CD14-positive monocyte (primary cell): ENCODE measurements at regions not wholly inside any gene's neighbourhood (a gene's known extent, or its start where the extent isn't known, plus 50 kb on each side); places are given as distances from the start of the nearest gene placed in this dataset.
A peak's percentile ranks its signal among the peaks of the same experiment; 100 is the strongest.

Experiments used
- DNase-seq, 3 donors: peaks; one replicate each; pipeline ENCODE4 v3.0.0-alpha.2; 2011 to 2022
- H2AFZ ChIP-seq: 2 replicates; pipeline ENCODE4 v1.6.0; 2012; ENCODE audit warnings: mild to moderate bottlenecking, low read depth, low read length, inconsistent platforms; ENCODE audit not compliant: insufficient read depth, poor library complexity, severe bottlenecking
- H3K27ac ChIP-seq, 2 donors: 1 replicate in 1 of 2; 2 replicates in 1 of 2; pipeline ENCODE4 v1.5.1; 2012 to 2013; ENCODE audit warnings: low read length in 2 of 2, control low read depth in 1 of 2, inconsistent platforms in 1 of 2, low read depth in 1 of 2, mild to moderate bottlenecking in 1 of 2
- H3K27me3 ChIP-seq, 2 donors: one replicate each; pipeline versions ENCODE4 v1.6.0 to v1.6.1; 2011 to 2013; ENCODE audit warnings: low read length in 2 of 2; ENCODE audit not compliant: control insufficient read depth in 2 of 2, insufficient read depth in 2 of 2
- H3K36me3 ChIP-seq, 2 donors: replicated peaks in 1 of 2; 1 replicate in 1 of 2; 2 replicates in 1 of 2; pipeline versions ENCODE4 v1.5.1 to v1.6.1; 2012 to 2013; ENCODE audit warnings: low read length in 2 of 2, control low read depth in 1 of 2, inconsistent platforms in 1 of 2, mild to moderate bottlenecking in 1 of 2; ENCODE audit not compliant: insufficient read depth in 2 of 2, control insufficient read depth in 1 of 2
- H3K4me1 ChIP-seq, 2 donors: 1 replicate in 1 of 2; 2 replicates in 1 of 2; pipeline versions ENCODE4 v1.5.1 to v1.6.1; 2012 to 2013; ENCODE audit warnings: low read length in 2 of 2, control low read depth in 1 of 2, inconsistent platforms in 1 of 2, mild to moderate bottlenecking in 1 of 2, moderate library complexity in 1 of 2; ENCODE audit not compliant: insufficient read depth in 2 of 2, control insufficient read depth in 1 of 2
- H3K4me2 ChIP-seq: replicated peaks from 2 replicates; pipeline ENCODE3; 2012; ENCODE audit warnings: low read length, moderate library complexity, mild to moderate bottlenecking; ENCODE audit not compliant: poor library complexity, severe bottlenecking; ENCODE audit errors: extremely low read depth
- H3K4me3 ChIP-seq, 3 experiments: fragments of 200-600 bp in 1 of 3; sonication (generic) in 1 of 3; replicated peaks in 1 of 3; 1 replicate in 2 of 3; 2 replicates in 1 of 3; pipeline ENCODE4 v1.5.1; 2011 to 2013; ENCODE audit warnings: low read length in 3 of 3, mild to moderate bottlenecking in 3 of 3, control low read depth in 2 of 3, low read depth in 2 of 3, inconsistent platforms in 1 of 3, moderate library complexity in 1 of 3
- H3K79me2 ChIP-seq: 2 replicates; pipeline ENCODE4 v1.6.0; 2012; ENCODE audit warnings: mild to moderate bottlenecking, control low read depth, inconsistent platforms, low read length, moderate library complexity; ENCODE audit not compliant: insufficient read depth
- H3K9ac ChIP-seq: 2 replicates; pipeline ENCODE4 v1.6.0; 2017; ENCODE audit warnings: low read length, mild to moderate bottlenecking; ENCODE audit not compliant: insufficient read depth, poor library complexity, severe bottlenecking
- H3K9me3 ChIP-seq, 2 donors: replicated peaks in 1 of 2; 1 replicate in 1 of 2; 2 replicates in 1 of 2; pipeline versions ENCODE4 v1.5.1 to v1.6.1; 2012 to 2013; ENCODE audit warnings: low read length in 2 of 2, control low read depth in 1 of 2; ENCODE audit not compliant: control insufficient read depth in 1 of 2, insufficient read depth in 1 of 2
- H4K20me1 ChIP-seq: 2 replicates; pipeline ENCODE4 v1.6.0; 2012; ENCODE audit warnings: mild to moderate bottlenecking, low read length, control low read depth, moderate library complexity; ENCODE audit not compliant: insufficient read depth
- H3K27ac Mint-ChIP-seq, 7 donors: one replicate each; pipeline ENCODE4 v1.8.0; 2020; ENCODE audit warnings: mild to moderate bottlenecking in 7 of 7, mixed read lengths in 7 of 7, moderate library complexity in 6 of 7, inconsistent platforms in 2 of 7
- H3K27me3 Mint-ChIP-seq, 3 donors: one replicate each; pipeline ENCODE4 v1.8.0; 2021 to 2022; ENCODE audit warnings: low read depth in 3 of 3, mild to moderate bottlenecking in 3 of 3, mixed read lengths in 3 of 3, moderate library complexity in 3 of 3, inconsistent platforms in 1 of 3
- H3K36me3 Mint-ChIP-seq, 2 donors: one replicate each; pipeline ENCODE4 v1.8.0; 2020; ENCODE audit warnings: mixed read lengths in 2 of 2, inconsistent platforms in 1 of 2, mild to moderate bottlenecking in 1 of 2
- H3K4me1 Mint-ChIP-seq: one replicate; pipeline ENCODE4 v1.8.0; 2020; ENCODE audit warnings: mild to moderate bottlenecking, mixed read lengths
- H3K4me3 Mint-ChIP-seq, 2 donors: one replicate each; pipeline ENCODE4 v1.8.0; 2020; ENCODE audit warnings: mild to moderate bottlenecking in 2 of 2, mixed read lengths in 2 of 2, moderate library complexity in 1 of 2
- H3K9me3 Mint-ChIP-seq, 7 donors: one replicate each; pipeline ENCODE4 v1.8.0; 2020 to 2022; ENCODE audit warnings: mixed read lengths in 7 of 7, mild to moderate bottlenecking in 6 of 7, moderate library complexity in 6 of 7, inconsistent platforms in 2 of 7
- WGBS: methylation state at CpG from one replicate; pipeline ENCODE4 v1.1.5; 2013; ENCODE audit warnings: missing lambda C conversion rate; ENCODE audit not compliant: insufficient coverage; 5-methylcytosine and 5-hydroxymethylcytosine counted together
- intact Hi-C, 2 donors: fragments of 100-400 bp; cut with micrococcal nuclease; formaldehyde crosslinking; loops; one replicate each; pipeline versions ENCODE4 v1.15.0 to v1.15.1; 2023
- TF ChIP-seq, protein P1 (sequence below): fragments of 200-600 bp; IDR thresholded peaks from one replicate; pipeline ENCODE4 v1.8.0; 2022; ENCODE audit warnings: antibody characterized with exemption, mild to moderate bottlenecking

DNA sequence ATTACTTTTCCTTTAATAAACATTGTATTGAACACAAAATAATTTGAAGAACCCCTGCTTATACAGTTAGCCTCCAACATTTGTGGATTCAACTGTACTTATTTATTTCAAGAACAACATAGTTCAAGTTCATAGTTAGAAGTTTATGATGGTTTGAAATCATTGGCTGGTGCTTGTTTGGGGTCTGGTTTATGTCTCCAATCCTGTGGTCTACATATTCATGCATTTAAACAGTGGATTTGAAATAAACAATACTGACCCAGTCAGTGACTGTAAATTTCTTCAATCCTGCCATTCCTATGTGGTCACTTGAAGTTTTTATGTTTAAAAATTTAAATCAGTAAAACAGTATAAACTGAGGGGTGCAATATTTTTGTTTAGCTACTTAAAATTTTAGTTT is 145.1 kb upstream of the TRPC7 start:
- H3K9ac ChIP-seq: no peak overlapping the region
- H3K27me3 Mint-ChIP-seq: peaks cover 0 to 1% (median 0%) of the 10 kb centered on the region in 3 donors
- H3K4me3 ChIP-seq: no peak overlapping the region
- no peaks in the 10 kb centered on the region for H3K36me3 ChIP-seq
- no peaks in the 10 kb centered on the region for H3K4me1 Mint-ChIP-seq
- no peak overlapping the region for H3K4me3 Mint-ChIP-seq
- H3K27ac ChIP-seq: no peak overlapping the region
- H3K9me3 Mint-ChIP-seq: peaks cover 0 to 7% (median 2%) of the 10 kb centered on the region in 7 donors
- no peak overlapping the region for H2AFZ ChIP-seq
- no peaks in the 10 kb centered on the region for H3K4me1 ChIP-seq
- H3K9me3 ChIP-seq: no peaks in the 10 kb centered on the region
- TF ChIP-seq, protein P1, sequence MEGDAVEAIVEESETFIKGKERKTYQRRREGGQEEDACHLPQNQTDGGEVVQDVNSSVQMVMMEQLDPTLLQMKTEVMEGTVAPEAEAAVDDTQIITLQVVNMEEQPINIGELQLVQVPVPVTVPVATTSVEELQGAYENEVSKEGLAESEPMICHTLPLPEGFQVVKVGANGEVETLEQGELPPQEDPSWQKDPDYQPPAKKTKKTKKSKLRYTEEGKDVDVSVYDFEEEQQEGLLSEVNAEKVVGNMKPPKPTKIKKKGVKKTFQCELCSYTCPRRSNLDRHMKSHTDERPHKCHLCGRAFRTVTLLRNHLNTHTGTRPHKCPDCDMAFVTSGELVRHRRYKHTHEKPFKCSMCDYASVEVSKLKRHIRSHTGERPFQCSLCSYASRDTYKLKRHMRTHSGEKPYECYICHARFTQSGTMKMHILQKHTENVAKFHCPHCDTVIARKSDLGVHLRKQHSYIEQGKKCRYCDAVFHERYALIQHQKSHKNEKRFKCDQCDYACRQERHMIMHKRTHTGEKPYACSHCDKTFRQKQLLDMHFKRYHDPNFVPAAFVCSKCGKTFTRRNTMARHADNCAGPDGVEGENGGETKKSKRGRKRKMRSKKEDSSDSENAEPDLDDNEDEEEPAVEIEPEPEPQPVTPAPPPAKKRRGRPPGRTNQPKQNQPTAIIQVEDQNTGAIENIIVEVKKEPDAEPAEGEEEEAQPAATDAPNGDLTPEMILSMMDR: no peak
- no peak overlapping the region for H3K4me2 ChIP-seq
- intact Hi-C loops: no loop called here
- H4K20me1 ChIP-seq: no peaks in the 10 kb centered on the region
- no peaks in the 10 kb centered on the region for H3K27me3 ChIP-seq
- no peaks in the 10 kb centered on the region for H3K36me3 Mint-ChIP-seq
- H3K27ac Mint-ChIP-seq: no peak overlapping the region
- DNase-seq: no peak
- no peaks in the 10 kb centered on the region for H3K79me2 ChIP-seq

DNA sequence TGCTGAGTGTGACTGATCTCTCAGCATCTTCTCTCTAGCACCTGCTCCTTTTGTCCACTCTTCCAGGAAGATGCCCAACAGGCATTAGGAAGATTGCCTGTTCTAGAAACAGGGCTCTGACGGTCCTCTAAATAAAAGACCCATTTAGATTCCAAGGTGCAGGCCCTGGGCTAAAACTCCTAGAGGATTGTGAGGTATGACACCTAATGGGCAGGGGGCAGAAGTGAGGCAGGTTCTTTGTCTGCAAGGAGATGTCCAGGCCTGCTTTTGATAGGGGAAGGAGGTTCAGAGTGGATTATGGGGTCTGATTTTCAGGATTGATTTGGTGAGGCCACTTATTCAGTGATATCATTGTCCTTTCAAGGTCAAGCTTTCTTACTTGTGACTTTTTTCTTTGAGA is 140.8 kb upstream of the TRPC7 start:
- H3K4me1 Mint-ChIP-seq: no peaks in the 10 kb centered on the region
- DNase-seq: no peak
- WGBS: no CpG with 5 or more reads among the region's 1 CpG
- Histone ChIP-seq H4K20me1 (no peaks in the 10 kb centered on the region), H3K4me1 (no peaks in the 10 kb centered on the region), H3K4me2 (no peak overlapping the region), H3K9ac (no peak overlapping the region), H3K27me3 (no peaks in the 10 kb centered on the region), H3K79me2 (no peaks in the 10 kb centered on the region), H3K27ac (no peak overlapping the region), H3K36me3 (no peaks in the 10 kb centered on the region), H2AFZ (no peak overlapping the region), H3K9me3 (peaks cover 0 to 5% of the 10 kb centered on the region in 2 donors), H3K4me3 (no peak overlapping the region)
- H3K9me3 Mint-ChIP-seq: peaks cover 0 to 5% (median 4%) of the 10 kb centered on the region in 7 donors
- H3K27ac Mint-ChIP-seq: peak overlapping the region in 1 of 7 donors; percentile 52
- no peak overlapping the region for H3K4me3 Mint-ChIP-seq
- H3K36me3 Mint-ChIP-seq: no peaks in the 10 kb centered on the region
- intact Hi-C loops: no loop called here
- TF ChIP-seq, protein P1: no peak
- H3K27me3 Mint-ChIP-seq: peaks cover 0 to 2% (median 0%) of the 10 kb centered on the region in 3 donors
